Kidney capillary endothelial cell (primary cell): ENCODE measurements at regions not wholly inside any gene's neighbourhood (a gene's known extent, or its start where the extent isn't known, plus 50 kb on each side); places are given as distances from the start of the nearest gene placed in this dataset.
"Not testable (repeated sequence)": the region's sequence is repeated elsewhere in the genome, so short reads cannot be mapped to it uniquely, and the experiment has no call there.

Source experiments
- DNase-seq: peaks from one replicate; pipeline ENCODE4 v3.0.0-alpha.2; 2018; ENCODE audit warnings: low spot score

GRCh38 chr12:78269620-78270019, 438.9 kb downstream of the NAV3 start:
- DNase-seq = no peak

- DNase-seq = no peak
These were observed 440.9 kb downstream of the NAV3 start for GRCh38 chr12:78271546-78271945.

- no peak for DNase-seq
These were observed 445.2 kb downstream of the NAV3 start for GRCh38 chr12:78275886-78276285.

GRCh38 chr12:78278706-78279190, 448.1 kb downstream of the NAV3 start:
- no peak for DNase-seq

GRCh38 chr12:78279567-78279966, 448.9 kb downstream of the NAV3 start:
- no peak for DNase-seq

- DNase-seq = not testable (repeated sequence)
These were observed 450.4 kb downstream of the NAV3 start for GRCh38 chr12:78281102-78281501.

- no peak for DNase-seq
These were observed 453.7 kb downstream of the NAV3 start for GRCh38 chr12:78284417-78284816.

- no peak for DNase-seq
These were observed 460.1 kb downstream of the NAV3 start for GRCh38 chr12:78290606-78291345.

- peak; percentile 7 for DNase-seq
These were observed 462.5 kb downstream of the NAV3 start for GRCh38 chr12:78293059-78293686.

GRCh38 chr12:78301282-78301681, 470.6 kb downstream of the NAV3 start:
- DNase-seq = not testable (repeated sequence)

GRCh38 chr12:78305808-78306207, 475.1 kb downstream of the NAV3 start:
- no peak for DNase-seq

- no peak for DNase-seq
These were observed 475.5 kb downstream of the NAV3 start for GRCh38 chr12:78306236-78306635.

GRCh38 chr12:78308701-78309100, 478.0 kb downstream of the NAV3 start:
- no peak for DNase-seq

GRCh38 chr12:78315028-78315427, 484.3 kb downstream of the NAV3 start:
- no peak for DNase-seq

GRCh38 chr12:78316136-78316535, 485.4 kb downstream of the NAV3 start:
- DNase-seq = no peak

GRCh38 chr12:78316631-78317468, 486.2 kb downstream of the NAV3 start:
- no peak for DNase-seq

GRCh38 chr12:78321696-78322095, 491.0 kb downstream of the NAV3 start:
- DNase-seq = no peak

- DNase-seq = no peak
These were observed 492.5 kb downstream of the NAV3 start for GRCh38 chr12:78323226-78323625.

GRCh38 chr12:78324234-78324633, 493.5 kb downstream of the NAV3 start:
- no peak for DNase-seq

- DNase-seq = no peak
These were observed 497.8 kb downstream of the NAV3 start for GRCh38 chr12:78328524-78328923.

GRCh38 chr12:78330131-78330530, 499.4 kb downstream of the NAV3 start:
- DNase-seq = no peak

- DNase-seq = no peak
These were observed 500.5 kb downstream of the NAV3 start for GRCh38 chr12:78331181-78331580.

GRCh38 chr12:78331753-78332152, 501.1 kb downstream of the NAV3 start:
- DNase-seq = no peak
